HG02870 (cell line): ENCODE measurements at regions not wholly inside any gene's neighbourhood (a gene's known extent, or its start where the extent isn't known, plus 50 kb on each side); places are given as distances from the start of the nearest gene placed in this dataset.

ENCODE experiments used
- ATAC-seq: cut with Tn5 transposase; IDR thresholded peaks from one replicate; pipeline ENCODE4 v1.9.1; 2021; ENCODE audit warnings: mild to moderate bottlenecking, moderate library complexity; ENCODE audit not compliant: unreplicated experiment

GRCh38 chr12:105977652-105978051 lies 161.1 kb downstream of the NUAK1 start:
- no peak for ATAC-seq

GRCh38 chr12:105978276-105978675 lies 160.5 kb downstream of the NUAK1 start:
- no peak for ATAC-seq

- no peak for ATAC-seq
Observed at GRCh38 chr12:105978686-105979085, 160.1 kb downstream of the NUAK1 start.

- no peak for ATAC-seq
Observed at GRCh38 chr12:105980085-105980484, 158.7 kb downstream of the NUAK1 start.

GRCh38 chr12:105980533-105980932 lies 158.2 kb downstream of the NUAK1 start:
- ATAC-seq = no peak

- ATAC-seq = no peak
Observed at GRCh38 chr12:105982022-105982421, 156.7 kb downstream of the NUAK1 start.

DNA sequence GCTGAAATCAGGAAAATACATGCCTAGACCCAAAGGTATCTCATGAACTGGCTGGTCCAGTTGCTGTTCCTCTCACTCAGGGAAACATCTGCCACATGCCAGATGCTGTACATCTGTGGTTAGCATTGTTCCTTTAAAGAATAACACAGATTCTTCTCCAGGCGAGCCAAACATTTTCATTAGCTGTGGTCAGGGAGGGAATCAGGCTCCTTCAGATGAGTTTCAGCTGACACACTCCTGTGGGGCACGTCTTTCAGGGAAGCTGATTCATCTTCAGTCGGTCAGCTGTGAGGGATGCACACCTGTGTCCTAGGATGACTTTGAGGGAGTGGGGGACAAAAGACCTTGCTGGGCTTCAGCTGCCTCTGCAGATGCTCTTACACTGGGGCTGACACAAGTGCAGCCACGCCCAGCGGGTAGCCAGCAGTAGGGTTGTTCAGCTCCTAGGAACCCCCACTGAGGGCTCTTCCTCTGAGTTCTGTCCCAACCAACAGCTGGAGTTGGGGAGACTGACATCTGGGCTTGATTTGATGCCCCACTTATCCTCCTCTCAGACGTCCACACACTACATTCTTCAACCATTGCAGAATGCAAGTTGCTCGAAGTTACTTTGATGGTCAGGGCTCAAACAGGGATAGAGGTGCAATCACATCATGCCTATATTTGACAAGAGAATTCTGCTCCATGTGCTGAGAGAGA lies 155.0 kb downstream of the NUAK1 start:
- ATAC-seq = no peak

GRCh38 chr12:105985383-105985782 lies 153.4 kb downstream of the NUAK1 start:
- no peak for ATAC-seq

DNA sequence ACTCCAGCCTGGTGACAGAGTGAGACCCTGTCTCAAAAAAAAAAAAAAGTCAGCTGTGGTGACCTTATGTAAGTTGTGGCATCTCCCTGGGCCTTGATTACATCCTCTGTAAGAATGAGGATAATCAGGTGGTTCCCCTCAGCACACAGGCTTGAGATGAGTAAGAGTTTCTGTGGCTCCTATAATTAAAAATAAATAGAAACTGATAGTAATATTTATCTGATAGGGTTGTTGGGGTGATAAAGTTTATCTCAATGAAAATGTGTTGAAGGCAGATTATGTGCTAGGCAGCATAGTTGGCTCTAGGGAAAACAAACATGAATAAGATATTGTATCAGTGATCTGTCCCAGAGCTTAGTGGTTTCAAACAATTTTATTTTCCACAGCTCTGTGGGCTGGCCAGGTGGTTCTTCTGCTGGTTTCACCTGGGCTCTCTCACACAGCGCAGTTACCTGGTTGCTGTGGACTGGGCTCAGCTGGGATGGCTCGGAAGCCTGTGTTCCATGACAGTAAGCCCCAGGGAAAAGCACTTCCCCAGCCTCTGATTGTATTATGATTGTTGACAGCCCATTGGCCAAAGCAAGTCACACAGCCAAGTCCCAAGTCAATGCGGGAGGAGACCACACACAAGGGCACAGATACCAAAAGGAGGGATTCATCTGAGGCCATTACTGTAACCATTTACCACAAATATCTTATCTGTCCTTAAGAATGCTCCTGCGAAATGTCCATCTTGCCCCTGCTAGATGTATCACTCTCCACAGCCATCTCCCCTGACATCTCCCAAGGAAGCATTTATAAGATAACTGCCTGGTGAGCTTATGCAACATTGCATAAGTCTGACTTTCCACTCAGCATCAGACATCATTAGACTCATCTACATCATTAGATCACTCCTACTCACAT lies 151.7 kb downstream of the NUAK1 start:
- no peak for ATAC-seq

DNA sequence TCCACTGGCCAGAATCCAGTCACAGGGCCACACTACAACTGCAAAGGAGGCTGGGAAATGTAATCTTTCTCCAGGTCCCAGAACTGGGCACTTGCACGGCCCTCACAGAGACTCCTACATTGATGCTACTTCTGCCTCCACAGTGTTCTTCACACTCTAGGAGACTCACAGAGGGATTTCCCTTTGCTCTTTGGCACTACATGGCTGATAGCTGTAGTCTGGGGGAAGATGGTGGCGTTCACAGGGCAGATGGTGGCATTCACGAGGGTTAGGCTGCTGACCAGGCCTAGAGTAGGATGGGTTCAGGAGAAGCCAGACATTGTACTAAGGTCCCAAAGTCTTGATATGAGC lies 151.1 kb downstream of the NUAK1 start:
- no peak for ATAC-seq

- ATAC-seq = no peak
Observed at GRCh38 chr12:105992849-105993740, 145.7 kb downstream of the NUAK1 start.

GRCh38 chr12:105993766-105994555 lies 144.8 kb downstream of the NUAK1 start:
- no peak for ATAC-seq

DNA sequence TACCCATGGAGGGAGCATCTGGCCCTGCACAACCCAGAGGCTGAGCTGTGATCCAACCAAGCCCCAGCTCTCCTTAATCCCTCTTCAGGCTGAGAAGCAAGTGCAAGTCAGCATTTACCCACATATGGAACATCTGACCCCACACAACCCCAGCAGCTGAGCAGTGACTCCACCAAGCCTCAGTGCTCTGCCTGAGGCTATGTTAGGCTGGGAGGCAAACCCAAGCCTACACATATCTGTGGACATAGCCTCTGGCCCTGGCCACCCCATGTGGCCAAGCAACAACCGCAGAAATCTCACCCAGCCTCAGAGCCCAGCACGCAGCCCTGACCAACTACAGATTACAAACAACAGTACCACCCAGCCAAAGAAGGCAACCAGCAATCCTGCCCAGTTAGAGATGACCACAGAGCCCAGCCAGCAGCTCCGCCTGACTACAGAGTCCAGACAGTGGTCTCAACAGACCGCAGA lies 142.8 kb downstream of the NUAK1 start:
- no peak for ATAC-seq

DNA sequence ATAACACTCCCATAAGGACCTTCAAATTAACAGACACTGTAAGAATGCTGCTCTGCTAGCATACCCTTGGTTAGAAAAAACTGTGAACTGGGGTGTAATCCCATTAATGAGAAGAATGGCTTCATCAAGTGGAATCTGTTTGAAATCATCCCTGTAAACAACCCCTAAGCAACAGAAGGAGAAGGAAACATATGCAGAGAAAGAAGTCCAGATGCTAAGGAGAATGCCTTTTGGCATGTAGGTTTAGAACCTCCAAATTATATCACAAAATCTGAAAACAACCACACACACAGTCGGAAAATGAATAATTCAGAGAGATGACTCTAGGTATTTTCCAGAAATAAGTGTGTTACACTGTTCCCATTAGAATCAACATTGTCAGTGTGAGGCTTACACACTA lies 140.2 kb downstream of the NUAK1 start:
- no peak for ATAC-seq

DNA sequence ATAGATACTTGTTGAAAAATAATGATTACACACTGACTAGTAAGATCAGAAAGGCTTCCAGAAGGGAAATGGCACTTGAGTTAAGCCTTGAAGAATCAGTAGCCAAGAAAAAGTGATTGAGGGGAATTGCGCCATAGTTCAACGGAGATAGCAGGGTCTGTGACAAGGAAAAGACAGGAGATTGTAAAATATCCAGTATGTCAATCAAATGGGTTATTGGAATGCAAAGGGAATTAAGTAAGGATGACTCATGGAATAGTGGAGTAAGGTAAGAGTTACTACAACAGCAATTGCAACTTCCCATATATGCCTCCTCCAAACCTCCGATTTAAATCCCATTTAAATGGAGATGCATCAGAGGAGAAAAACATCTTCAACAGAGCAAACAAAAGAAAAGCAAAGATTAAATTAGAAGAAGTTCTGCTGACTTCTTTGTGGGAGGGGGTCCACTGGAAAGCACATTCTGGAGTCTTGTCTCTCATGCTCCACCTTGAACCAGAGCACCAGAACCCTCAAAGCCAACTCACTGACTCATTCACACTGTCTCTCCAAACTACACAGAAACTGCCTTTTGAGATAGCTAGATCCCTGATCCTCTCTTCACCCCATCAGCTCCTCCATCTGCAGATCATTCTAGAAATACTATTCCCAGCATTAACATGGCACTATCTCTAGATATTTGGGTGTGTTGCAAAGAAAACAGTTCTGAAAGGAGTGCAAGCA lies 138.2 kb downstream of the NUAK1 start:
- no peak for ATAC-seq

DNA sequence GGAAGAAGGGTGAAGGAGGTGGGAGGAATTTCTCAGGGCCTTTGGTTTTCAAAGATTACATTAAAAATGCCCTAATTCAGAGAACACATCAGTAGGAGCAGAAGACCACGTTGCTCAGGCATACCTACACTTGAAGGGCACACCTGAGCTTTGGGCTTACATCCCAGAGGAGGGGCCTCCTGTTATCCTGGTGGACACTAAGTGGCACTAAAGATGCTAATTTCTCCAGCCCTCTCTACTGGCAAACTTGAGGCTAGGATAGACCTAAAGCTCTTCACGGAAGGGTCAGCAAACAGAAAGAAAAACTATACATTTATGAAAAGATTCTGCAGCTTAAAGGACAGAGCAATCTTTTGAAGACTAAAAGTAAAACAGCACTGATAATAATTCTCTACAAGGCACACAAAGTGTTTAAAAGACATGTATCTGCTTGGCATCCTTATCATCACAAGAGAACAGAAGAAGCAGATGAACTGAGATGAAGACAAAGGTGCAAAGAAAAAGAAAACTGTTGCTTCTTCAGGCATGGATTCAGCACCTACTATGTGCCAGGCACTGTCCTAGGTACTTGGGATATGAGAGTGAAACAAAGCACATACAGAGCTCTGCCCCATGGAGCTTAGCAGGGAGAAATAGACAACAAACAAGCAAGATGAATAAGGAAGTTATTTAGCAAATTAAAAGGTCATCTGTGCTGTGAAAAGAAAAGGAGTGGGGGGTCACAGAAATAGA lies 137.5 kb downstream of the NUAK1 start:
- ATAC-seq = no peak

GRCh38 chr12:106001837-106002218 lies 136.9 kb downstream of the NUAK1 start:
- ATAC-seq = no peak

DNA sequence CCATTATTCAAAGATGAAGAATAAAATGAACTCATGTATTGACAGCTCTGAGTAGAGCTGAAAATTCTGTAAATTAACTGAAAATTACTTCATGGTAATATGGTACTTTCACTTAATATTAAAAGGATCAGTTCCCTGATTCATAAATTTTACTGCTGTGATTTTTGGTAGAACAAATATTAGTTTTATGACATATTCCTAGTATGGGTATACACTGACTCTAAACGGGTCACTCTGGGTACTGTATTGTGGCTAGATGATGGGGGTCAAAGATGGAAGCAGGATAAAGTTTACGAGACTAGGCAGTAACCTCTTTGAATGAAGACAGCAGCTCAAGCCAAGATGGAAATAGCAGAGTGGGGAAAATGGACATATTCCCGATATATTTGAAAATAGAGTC lies 135.5 kb downstream of the NUAK1 start:
- no peak for ATAC-seq

DNA sequence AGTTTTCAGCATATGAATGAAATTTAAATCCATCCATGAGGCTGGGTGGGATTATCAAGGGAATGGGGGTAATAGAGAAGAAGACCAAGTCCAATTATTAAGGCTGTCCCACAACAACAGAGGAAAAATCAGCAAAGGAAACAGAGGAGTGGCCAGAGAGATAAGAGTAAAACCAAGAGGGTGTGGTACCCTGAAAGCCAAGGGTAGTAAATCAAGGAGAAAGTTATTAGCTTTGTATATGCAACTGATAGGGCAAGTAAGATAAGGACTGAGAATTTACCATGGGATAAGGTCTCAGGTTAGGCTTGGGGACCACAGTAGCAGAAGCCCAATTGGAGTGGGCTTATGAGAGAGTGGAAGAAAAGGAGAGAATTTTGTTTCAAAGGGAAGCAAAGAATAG lies 134.5 kb downstream of the NUAK1 start:
- no peak for ATAC-seq
